GM12874 (cell line): ENCODE measurements at regions not wholly inside any gene's neighbourhood (a gene's known extent, or its start where the extent isn't known, plus 50 kb on each side); places are given as distances from the start of the nearest gene placed in this dataset.
A peak's percentile ranks its signal among the peaks of the same experiment; 100 is the strongest.

Experiments used
- CTCF ChIP-seq: IDR thresholded peaks from 2 replicates; pipeline ENCODE4 v1.5.1; 2011; ENCODE audit warnings: low read depth, mild to moderate bottlenecking, control low read depth, low read length, moderate library complexity; ENCODE audit not compliant: insufficient read depth

GRCh38 chr4:170580651-170581050 is 490.9 kb upstream of the AADAT start:
- no peak for TF ChIP-seq CTCF

- TF ChIP-seq CTCF, result no peak
Measured at GRCh38 chr4:170538821-170539473, 449.2 kb upstream of the AADAT start.

- TF ChIP-seq CTCF, result no peak
Measured at GRCh38 chr4:170529748-170530722, 440.3 kb upstream of the AADAT start.

- TF ChIP-seq CTCF, result no peak
Measured at GRCh38 chr4:170526471-170526870, 436.7 kb upstream of the AADAT start.

GRCh38 chr4:170522427-170522970 is 432.7 kb upstream of the AADAT start:
- no peak for TF ChIP-seq CTCF

GRCh38 chr4:170497689-170498088 is 407.9 kb upstream of the AADAT start:
- no peak for TF ChIP-seq CTCF

- TF ChIP-seq CTCF, result 0 out of 2 replicates have a peak, but pooled peaks have one; percentile 4
Measured at GRCh38 chr4:170497112-170497511, 407.4 kb upstream of the AADAT start.
